Breast epithelium (tissue), 4 donors: ENCODE measurements at regions not wholly inside any gene's neighbourhood (a gene's known extent, or its start where the extent isn't known, plus 50 kb on each side); places are given as distances from the start of the nearest gene placed in this dataset.

Experiments used
- DNase-seq, 2 donors: peaks; one replicate each; pipeline ENCODE4 v3.0.0-alpha.2; 2019; ENCODE audit warnings: low spot score in 2 of 2
- H3K27ac ChIP-seq, 2 donors: fragments of 200-600 bp; sonication (generic) in 1 of 2; one replicate each; pipeline ENCODE4 v1.5.1; 2016 to 2019; ENCODE audit warnings: mild to moderate bottlenecking in 1 of 2
- H3K27me3 ChIP-seq, 2 donors: fragments of 200-600 bp; sonication (generic) in 1 of 2; one replicate each; pipeline versions ENCODE4 v1.5.1 to v1.6.0; 2017 to 2019; ENCODE audit warnings: control low read depth in 1 of 2, mild to moderate bottlenecking in 1 of 2
- H3K36me3 ChIP-seq: fragments of 200-600 bp; one replicate; pipeline ENCODE4 v1.5.1; 2019
- H3K4me1 ChIP-seq, 2 donors: fragments of 200-600 bp; sonication (generic); one replicate each; pipeline ENCODE4 v1.5.1; 2016 to 2019; ENCODE audit warnings: control low read depth in 1 of 2
- H3K4me3 ChIP-seq, 3 donors: fragments of 200-600 bp; sonication (generic); 1 replicate in 2 of 3; 2 replicates in 1 of 3; pipeline ENCODE4 v1.5.1; 2016 to 2019; ENCODE audit warnings: mild to moderate bottlenecking in 3 of 3, moderate library complexity in 2 of 3
- H3K9me3 ChIP-seq, 2 donors: fragments of 200-600 bp; sonication (generic) in 1 of 2; one replicate each; pipeline ENCODE4 v1.5.1; 2016 to 2019; ENCODE audit warnings: control low read depth in 1 of 2
- POLR2A ChIP-seq: fragments of 450-650 bp; IDR thresholded peaks from one replicate; pipeline ENCODE4 v1.6.1; 2016; ENCODE audit warnings: antibody characterized with exemption, mild to moderate bottlenecking, moderate library complexity
- POLR2AphosphoS5 ChIP-seq, 3 donors: sonication (generic); formaldehyde crosslinking; IDR thresholded peaks; one replicate each; pipeline ENCODE4 v1.6.1; 2017; ENCODE audit warnings: antibody characterized with exemption in 3 of 3
- intact Hi-C: fragments of 100-400 bp; cut with DNase I; formaldehyde crosslinking; loops from one replicate; pipeline ENCODE4 v1.15.1; 2023; ENCODE audit warnings: low total_unique reads
- TF ChIP-seq, protein P1 (sequence below), 3 donors: fragments of 450-650 bp; IDR thresholded peaks; one replicate each; pipeline ENCODE4 v1.5.1; 2016 to 2017; ENCODE audit warnings: antibody characterized with exemption in 3 of 3, mild to moderate bottlenecking in 3 of 3, moderate library complexity in 3 of 3

DNA sequence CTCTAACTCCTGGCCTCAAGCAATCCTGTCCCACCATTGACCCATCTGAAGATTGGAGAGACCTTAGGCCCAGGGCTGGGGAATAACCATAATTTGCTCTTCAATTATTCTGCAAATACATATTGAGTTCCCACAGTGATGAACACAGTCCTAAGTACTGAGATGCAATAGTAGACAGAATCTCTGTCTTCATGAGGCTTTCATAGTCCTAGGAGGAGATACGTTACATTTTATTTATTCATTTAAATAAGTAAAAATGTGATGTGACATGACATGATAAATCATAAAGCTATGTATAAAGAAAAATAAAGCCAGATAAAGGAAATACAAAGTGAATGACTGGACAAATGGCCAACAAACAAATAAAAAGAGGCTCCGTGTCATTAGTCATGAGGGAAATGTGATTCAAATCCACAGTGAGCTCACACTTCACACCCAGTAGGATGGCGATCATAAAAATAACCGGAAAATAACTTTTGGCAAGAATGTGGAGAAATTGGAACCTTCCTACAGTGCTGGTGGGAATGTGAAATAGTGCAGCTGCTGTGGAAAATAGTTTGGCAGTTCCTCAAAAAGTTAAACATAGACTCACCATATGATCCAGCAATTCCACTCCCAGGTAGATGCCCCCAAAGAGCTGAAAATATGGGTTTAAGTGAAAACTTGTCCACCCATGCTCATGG, 52.1 kb upstream of the JCAD start:
- H3K27ac ChIP-seq = no peak overlapping the region
- H3K4me3 ChIP-seq = no peak overlapping the region
- intact Hi-C loops = no loop called here
- no peaks in the 10 kb centered on the region for H3K27me3 ChIP-seq
- H3K4me1 ChIP-seq = no peaks in the 10 kb centered on the region
- no peaks in the 10 kb centered on the region for H3K9me3 ChIP-seq
- H3K36me3 ChIP-seq = no peaks in the 10 kb centered on the region
- no peak for TF ChIP-seq POLR2AphosphoS5 (IDR thresholded peaks at IDR 0.05)
- no peak for TF ChIP-seq POLR2A
- TF ChIP-seq, protein P1, sequence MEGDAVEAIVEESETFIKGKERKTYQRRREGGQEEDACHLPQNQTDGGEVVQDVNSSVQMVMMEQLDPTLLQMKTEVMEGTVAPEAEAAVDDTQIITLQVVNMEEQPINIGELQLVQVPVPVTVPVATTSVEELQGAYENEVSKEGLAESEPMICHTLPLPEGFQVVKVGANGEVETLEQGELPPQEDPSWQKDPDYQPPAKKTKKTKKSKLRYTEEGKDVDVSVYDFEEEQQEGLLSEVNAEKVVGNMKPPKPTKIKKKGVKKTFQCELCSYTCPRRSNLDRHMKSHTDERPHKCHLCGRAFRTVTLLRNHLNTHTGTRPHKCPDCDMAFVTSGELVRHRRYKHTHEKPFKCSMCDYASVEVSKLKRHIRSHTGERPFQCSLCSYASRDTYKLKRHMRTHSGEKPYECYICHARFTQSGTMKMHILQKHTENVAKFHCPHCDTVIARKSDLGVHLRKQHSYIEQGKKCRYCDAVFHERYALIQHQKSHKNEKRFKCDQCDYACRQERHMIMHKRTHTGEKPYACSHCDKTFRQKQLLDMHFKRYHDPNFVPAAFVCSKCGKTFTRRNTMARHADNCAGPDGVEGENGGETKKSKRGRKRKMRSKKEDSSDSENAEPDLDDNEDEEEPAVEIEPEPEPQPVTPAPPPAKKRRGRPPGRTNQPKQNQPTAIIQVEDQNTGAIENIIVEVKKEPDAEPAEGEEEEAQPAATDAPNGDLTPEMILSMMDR (IDR thresholded peaks at IDR 0.05) = no peak
- DNase-seq = no peak
